ENCODE measurements at regions not wholly inside any gene's neighbourhood (a gene's known extent, or its start where the extent isn't known, plus 50 kb on each side); places are given as distances from the start of the nearest gene placed in this dataset.

DNA sequence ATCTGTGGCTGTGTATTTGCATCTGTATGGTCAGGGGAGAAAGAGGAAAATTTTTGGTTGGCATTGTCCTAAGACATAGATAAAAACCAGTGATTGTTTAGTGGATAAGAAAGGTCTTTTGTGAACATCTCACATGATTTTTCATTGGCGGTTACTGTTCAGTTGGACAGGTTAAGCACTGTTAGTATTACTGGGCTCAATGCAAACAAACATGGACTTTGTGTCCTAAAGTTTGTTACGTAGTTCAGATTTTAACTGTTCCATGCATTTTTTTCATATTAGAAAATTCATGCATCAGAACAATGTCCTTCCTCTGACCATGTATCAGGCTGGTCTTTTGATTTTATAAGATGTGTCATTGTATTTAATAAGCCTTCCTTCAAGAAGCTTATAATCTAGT is 368.0 kb downstream of the MEIS1 start:
- H3K27ac ChIP-seq (ENCODE audit: low read length in 2 of 2): no peak overlapping the region
- Mint-ChIP-seq H3K27ac (no peak overlapping the region), H3K27me3 (no peaks in the 10 kb centered on the region), H3K9me3 (ENCODE audit: insufficient read depth) (no peaks in the 10 kb centered on the region), H3K4me1 (no peaks in the 10 kb centered on the region), H3K4me3 (no peak overlapping the region)
- no peak for DNase-seq
- no peaks in the 10 kb centered on the region for H3K9me3 ChIP-seq (ENCODE audit: control extremely low read depth in 1 of 3, control insufficient read depth in 2 of 3, insufficient read depth in 1 of 3, low read length in 2 of 3)
- no peak for ATAC-seq (ENCODE audit: low read depth)
- CTCF ChIA-PET: no interaction called here
- no peak overlapping the region for H2AFZ ChIP-seq (ENCODE audit: insufficient read depth, low read depth, low read length, poor library complexity, severe bottlenecking)
- no peaks in the 10 kb centered on the region for H4K20me1 ChIP-seq (ENCODE audit: control insufficient read depth, insufficient read depth, low read length, poor library complexity, severe bottlenecking)
- H3K4me1 ChIP-seq (ENCODE audit: control insufficient read depth in 2 of 2, insufficient read depth in 2 of 2, low read length in 2 of 2): no peaks in the 10 kb centered on the region
- H3K27me3 ChIP-seq (replicated peaks in 1 of 4; ENCODE audit: control extremely low read depth in 1 of 4, control insufficient read depth in 3 of 4, insufficient read depth in 4 of 4, low read length in 3 of 4): no peaks in the 10 kb centered on the region
- no peaks in the 10 kb centered on the region for H3K79me2 ChIP-seq (ENCODE audit: control insufficient read depth, insufficient read depth, low read length)
- no peak overlapping the region for H3K9ac ChIP-seq (ENCODE audit: low read length)
- H3K36me3 ChIP-seq (replicated peaks in 1 of 2; ENCODE audit: control extremely low read depth in 1 of 2, control insufficient read depth in 1 of 2, extremely low read depth in 1 of 2, insufficient read depth in 2 of 2, low read length in 1 of 2): no peaks in the 10 kb centered on the region
- no peak overlapping the region for H3K4me3 ChIP-seq (ENCODE audit: control extremely low read depth in 1 of 5, extremely low read depth in 1 of 5, insufficient read depth in 1 of 5, low read depth in 2 of 5, low read length in 4 of 5)
- TF ChIP-seq, protein P1, sequence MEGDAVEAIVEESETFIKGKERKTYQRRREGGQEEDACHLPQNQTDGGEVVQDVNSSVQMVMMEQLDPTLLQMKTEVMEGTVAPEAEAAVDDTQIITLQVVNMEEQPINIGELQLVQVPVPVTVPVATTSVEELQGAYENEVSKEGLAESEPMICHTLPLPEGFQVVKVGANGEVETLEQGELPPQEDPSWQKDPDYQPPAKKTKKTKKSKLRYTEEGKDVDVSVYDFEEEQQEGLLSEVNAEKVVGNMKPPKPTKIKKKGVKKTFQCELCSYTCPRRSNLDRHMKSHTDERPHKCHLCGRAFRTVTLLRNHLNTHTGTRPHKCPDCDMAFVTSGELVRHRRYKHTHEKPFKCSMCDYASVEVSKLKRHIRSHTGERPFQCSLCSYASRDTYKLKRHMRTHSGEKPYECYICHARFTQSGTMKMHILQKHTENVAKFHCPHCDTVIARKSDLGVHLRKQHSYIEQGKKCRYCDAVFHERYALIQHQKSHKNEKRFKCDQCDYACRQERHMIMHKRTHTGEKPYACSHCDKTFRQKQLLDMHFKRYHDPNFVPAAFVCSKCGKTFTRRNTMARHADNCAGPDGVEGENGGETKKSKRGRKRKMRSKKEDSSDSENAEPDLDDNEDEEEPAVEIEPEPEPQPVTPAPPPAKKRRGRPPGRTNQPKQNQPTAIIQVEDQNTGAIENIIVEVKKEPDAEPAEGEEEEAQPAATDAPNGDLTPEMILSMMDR (IDR thresholded peaks at IDR 0.05): no peak
- TF ChIP-seq EZH2 (IDR thresholded peaks at IDR 0.05; ENCODE audit: borderline replicate concordance, insufficient read depth, low read depth, low read length, poor library complexity, severe bottlenecking): no peak
- H3K4me2 ChIP-seq (replicated peaks; ENCODE audit: low read depth, low read length, poor library complexity, severe bottlenecking): no peak overlapping the region
- WGBS (ENCODE audit: insufficient coverage): 100% methylated on average over 1 of the region's 2 CpGs
- POLR2A ChIA-PET: no interaction called here
- intact Hi-C loops (cut with micrococcal nuclease): no loop called here

DNA sequence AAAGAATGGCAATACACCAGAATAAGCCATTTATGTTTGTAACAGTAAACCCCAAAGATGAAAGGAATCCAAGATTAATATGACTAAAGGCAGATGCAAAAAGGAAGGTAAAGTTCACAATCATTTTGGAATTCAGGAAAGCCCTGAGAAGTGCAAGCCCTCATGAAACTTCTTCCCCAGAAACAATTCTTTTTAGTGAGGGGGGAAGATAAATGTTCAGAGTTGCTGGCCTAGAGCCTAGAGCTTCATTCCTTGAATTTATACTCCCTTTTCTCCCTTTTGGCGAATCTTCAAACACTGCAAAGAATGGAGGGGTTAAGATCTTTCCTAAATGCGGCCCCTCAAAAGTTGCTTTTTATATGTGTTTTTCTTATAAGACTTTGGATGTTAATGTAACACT is 368.8 kb downstream of the MEIS1 start:
- Mint-ChIP-seq H3K9me3 (ENCODE audit: insufficient read depth) (no peaks in the 10 kb centered on the region), H3K4me3 (no peak overlapping the region), H3K27ac (no peak overlapping the region), H3K4me1 (no peaks in the 10 kb centered on the region), H3K27me3 (no peaks in the 10 kb centered on the region)
- POLR2A ChIA-PET: no interaction called here
- TF ChIP-seq EZH2 (IDR thresholded peaks at IDR 0.05; ENCODE audit: borderline replicate concordance, insufficient read depth, low read depth, low read length, poor library complexity, severe bottlenecking): no peak
- TF ChIP-seq, protein P1 (IDR thresholded peaks at IDR 0.05): no peak
- Histone ChIP-seq H4K20me1 (ENCODE audit: control insufficient read depth, insufficient read depth, low read length, poor library complexity, severe bottlenecking) (no peaks in the 10 kb centered on the region), H3K27ac (ENCODE audit: low read length in 2 of 2) (no peak overlapping the region), H3K9ac (ENCODE audit: low read length) (no peak overlapping the region), H3K4me2 (replicated peaks; ENCODE audit: low read depth, low read length, poor library complexity, severe bottlenecking) (no peak overlapping the region), H2AFZ (ENCODE audit: insufficient read depth, low read depth, low read length, poor library complexity, severe bottlenecking) (no peak overlapping the region), H3K4me1 (ENCODE audit: control insufficient read depth in 2 of 2, insufficient read depth in 2 of 2, low read length in 2 of 2) (no peaks in the 10 kb centered on the region), H3K36me3 (replicated peaks in 1 of 2; ENCODE audit: control extremely low read depth in 1 of 2, control insufficient read depth in 1 of 2, extremely low read depth in 1 of 2, insufficient read depth in 2 of 2, low read length in 1 of 2) (no peaks in the 10 kb centered on the region), H3K79me2 (ENCODE audit: control insufficient read depth, insufficient read depth, low read length) (no peaks in the 10 kb centered on the region), H3K9me3 (ENCODE audit: control extremely low read depth in 1 of 3, control insufficient read depth in 2 of 3, insufficient read depth in 1 of 3, low read length in 2 of 3) (no peaks in the 10 kb centered on the region), H3K27me3 (replicated peaks in 1 of 4; ENCODE audit: control extremely low read depth in 1 of 4, control insufficient read depth in 3 of 4, insufficient read depth in 4 of 4, low read length in 3 of 4) (no peaks in the 10 kb centered on the region), H3K4me3 (ENCODE audit: control extremely low read depth in 1 of 5, extremely low read depth in 1 of 5, insufficient read depth in 1 of 5, low read depth in 2 of 5, low read length in 4 of 5) (no peak overlapping the region)
- intact Hi-C loops (cut with micrococcal nuclease): no loop called here
- CTCF ChIA-PET: no interaction called here
- DNase-seq (no peak), ATAC-seq (ENCODE audit: low read depth) (no peak)
- no CpG with 5 or more reads among the region's 2 CpGs for WGBS (ENCODE audit: insufficient coverage)
